ENCODE measurements at regions not wholly inside any gene's neighbourhood (a gene's known extent, or its start where the extent isn't known, plus 50 kb on each side); places are given as distances from the start of the nearest gene placed in this dataset.

DNA sequence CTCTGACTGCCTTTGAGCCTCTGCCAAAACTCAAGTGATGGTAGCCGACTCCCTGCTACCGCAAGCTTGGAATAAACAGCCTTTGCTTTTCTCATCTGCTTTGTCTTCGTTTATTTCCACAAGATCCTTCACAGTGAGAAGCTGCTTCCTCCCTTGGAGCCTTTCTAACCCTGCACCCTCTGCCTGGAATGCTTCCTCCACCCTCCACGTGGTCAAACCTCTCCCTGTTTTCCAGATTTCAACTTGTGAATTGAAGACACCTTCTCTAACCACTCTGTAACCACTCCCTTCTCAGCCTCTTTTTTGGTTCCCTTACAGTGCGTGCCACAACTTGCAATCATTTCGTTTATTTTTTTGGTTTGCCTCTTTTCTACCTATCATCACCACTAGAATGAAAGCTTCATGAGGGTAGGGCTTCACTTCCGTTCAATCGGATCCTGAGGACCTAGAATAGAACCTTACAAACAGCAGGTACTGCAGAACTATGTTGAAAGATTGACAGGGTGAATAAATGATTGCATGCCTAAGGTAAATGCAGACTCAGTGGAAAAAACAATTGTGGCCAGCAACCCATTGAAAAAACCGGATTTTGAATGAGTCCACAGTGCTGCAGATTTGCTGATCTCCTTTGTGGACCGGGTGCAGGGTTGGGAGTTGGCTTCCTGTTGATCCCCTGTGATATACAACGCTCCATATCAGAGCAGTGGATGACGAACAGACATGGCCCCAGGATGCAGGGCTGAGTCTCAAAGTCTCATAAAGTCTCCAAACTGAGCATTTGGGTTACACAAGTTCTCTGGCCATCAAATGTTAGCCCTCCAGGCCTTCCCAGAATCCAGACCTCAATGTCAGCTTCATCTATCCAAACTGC is 51.0 kb upstream of the HIVEP1 start:
- 72% methylated on average over 12 of the region's 12 CpGs for WGBS (ENCODE audit: insufficient coverage, low coverage, missing lambda C conversion rate)
- H3K4me2 ChIP-seq (ENCODE audit: insufficient read depth, low read length): no peak overlapping the region
- BruUV-seq (replicated peaks): no TSS peak
- POLR2A ChIA-PET: interaction anchor here (1.2 kb wide), 1 partner anchor 14 kb away, joined by 3 read pairs; no protein-coding TSS in a partner anchor
- no peak overlapping the region for H3K4me3 ChIP-seq
- intact Hi-C loops (cut with micrococcal nuclease) (no loop called here), in situ Hi-C loops (cut with MboI) (no loop called here)
- CTCF ChIA-PET (ENCODE audit: low intra/inter-chr PET ratio): no interaction called here
- H3K36me3 ChIP-seq (ENCODE audit: control insufficient read depth, insufficient read depth, low read length): no peaks in the 10 kb centered on the region
- H2AFZ ChIP-seq (ENCODE audit: low read depth, low read length): peak overlapping the region; percentile 37
- no peak for ATAC-seq
- no peak for FAIRE-seq
- H3K4me1 ChIP-seq (replicated peaks in 1 of 2; ENCODE audit: control insufficient read depth in 2 of 2, insufficient read depth in 2 of 2, low read length in 2 of 2): no peaks in the 10 kb centered on the region; a peak in 3 of 5 replicates
- no peak overlapping the region for H3K9ac ChIP-seq (ENCODE audit: insufficient read depth in 1 of 2, low read depth in 2 of 2, low read length in 2 of 2)
- H4K20me1 ChIP-seq (replicated peaks; ENCODE audit: control insufficient read depth, insufficient read depth, low read length): no peaks in the 10 kb centered on the region
- DNase-seq (ENCODE audit: extremely low read depth in 1 of 4, low spot score in 3 of 4): no peak
- H3K9me3 ChIP-seq (replicated peaks; ENCODE audit: control insufficient read depth, insufficient read depth, low read depth, low read length): no peaks in the 10 kb centered on the region; the same call in 1 of the 2 replicates
- H3K9me1 ChIP-seq (ENCODE audit: control insufficient read depth, insufficient read depth, low read length): no peaks in the 10 kb centered on the region
- no peaks in the 10 kb centered on the region for H3K27me3 ChIP-seq (ENCODE audit: control insufficient read depth in 2 of 2, insufficient read depth in 2 of 2, low read length in 2 of 2)
- no peak overlapping the region for H3K27ac ChIP-seq (ENCODE audit: extremely low read depth, low read depth, low read length)
- H3K79me2 ChIP-seq (ENCODE audit: control insufficient read depth, insufficient read depth, low read length): no peaks in the 10 kb centered on the region
- TF ChIP-seq FOS (IDR thresholded peaks at IDR 0.05; ENCODE audit: extremely low read depth, insufficient read length) (no peak), TARDBP (IDR thresholded peaks at IDR 0.05) (no peak), TRIM24 (IDR thresholded peaks at IDR 0.05) (peak in 1 of 2 experiments; percentile 59; a peak in 2 of 4 replicates), CBX2 (IDR thresholded peaks at IDR 0.05; ENCODE audit: insufficient read depth, low read length, poor library complexity, severe bottlenecking) (no peak), ZNF830 (CRISPR knock-in tag; IDR thresholded peaks at IDR 0.05) (0 out of 2 replicates have a peak, but pooled peaks have one; percentile 26), ZNF316 (IDR thresholded peaks at IDR 0.05) (peak; percentile 79), PHF21A (IDR thresholded peaks at IDR 0.05; ENCODE audit: borderline replicate concordance, low read depth) (no peak), NR3C1 (CRISPR knock-in tag; IDR thresholded peaks at IDR 0.05) (no peak)
- TF ChIP-seq, protein P1, sequence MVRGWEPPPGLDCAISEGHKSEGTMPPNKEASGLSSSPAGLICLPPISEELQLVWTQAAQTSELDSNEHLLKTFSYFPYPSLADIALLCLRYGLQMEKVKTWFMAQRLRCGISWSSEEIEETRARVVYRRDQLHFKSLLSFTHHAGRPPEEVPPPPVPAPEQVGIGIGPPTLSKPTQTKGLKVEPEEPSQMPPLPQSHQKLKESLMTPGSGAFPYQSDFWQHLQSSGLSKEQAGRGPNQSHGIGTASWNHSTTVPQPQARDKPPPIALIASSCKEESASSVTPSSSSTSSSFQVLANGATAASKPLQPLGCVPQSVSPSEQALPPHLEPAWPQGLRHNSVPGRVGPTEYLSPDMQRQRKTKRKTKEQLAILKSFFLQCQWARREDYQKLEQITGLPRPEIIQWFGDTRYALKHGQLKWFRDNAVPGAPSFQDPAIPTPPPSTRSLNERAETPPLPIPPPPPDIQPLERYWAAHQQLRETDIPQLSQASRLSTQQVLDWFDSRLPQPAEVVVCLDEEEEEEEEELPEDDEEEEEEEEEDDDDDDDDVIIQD (CRISPR knock-in tag; IDR thresholded peaks at IDR 0.05): no peak
- TF ChIP-seq, protein P2, sequence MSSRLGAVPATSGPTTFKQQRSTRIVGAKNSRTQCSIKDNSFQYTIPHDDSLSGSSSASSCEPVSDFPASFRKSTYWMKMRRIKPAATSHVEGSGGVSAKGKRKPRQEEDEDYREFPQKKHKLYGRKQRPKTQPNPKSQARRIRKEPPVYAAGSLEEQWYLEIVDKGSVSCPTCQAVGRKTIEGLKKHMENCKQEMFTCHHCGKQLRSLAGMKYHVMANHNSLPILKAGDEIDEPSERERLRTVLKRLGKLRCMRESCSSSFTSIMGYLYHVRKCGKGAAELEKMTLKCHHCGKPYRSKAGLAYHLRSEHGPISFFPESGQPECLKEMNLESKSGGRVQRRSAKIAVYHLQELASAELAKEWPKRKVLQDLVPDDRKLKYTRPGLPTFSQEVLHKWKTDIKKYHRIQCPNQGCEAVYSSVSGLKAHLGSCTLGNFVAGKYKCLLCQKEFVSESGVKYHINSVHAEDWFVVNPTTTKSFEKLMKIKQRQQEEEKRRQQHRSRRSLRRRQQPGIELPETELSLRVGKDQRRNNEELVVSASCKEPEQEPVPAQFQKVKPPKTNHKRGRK (tag; IDR thresholded peaks at IDR 0.05): no peak
- TF ChIP-seq, protein P3, sequence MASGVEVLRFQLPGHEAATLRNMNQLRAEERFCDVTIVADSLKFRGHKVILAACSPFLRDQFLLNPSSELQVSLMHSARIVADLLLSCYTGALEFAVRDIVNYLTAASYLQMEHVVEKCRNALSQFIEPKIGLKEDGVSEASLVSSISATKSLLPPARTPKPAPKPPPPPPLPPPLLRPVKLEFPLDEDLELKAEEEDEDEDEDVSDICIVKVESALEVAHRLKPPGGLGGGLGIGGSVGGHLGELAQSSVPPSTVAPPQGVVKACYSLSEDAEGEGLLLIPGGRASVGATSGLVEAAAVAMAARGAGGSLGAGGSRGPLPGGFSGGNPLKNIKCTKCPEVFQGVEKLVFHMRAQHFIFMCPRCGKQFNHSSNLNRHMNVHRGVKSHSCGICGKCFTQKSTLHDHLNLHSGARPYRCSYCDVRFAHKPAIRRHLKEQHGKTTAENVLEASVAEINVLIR (CRISPR knock-in tag; IDR thresholded peaks at IDR 0.05): no peak
- TF ChIP-seq, protein P4, sequence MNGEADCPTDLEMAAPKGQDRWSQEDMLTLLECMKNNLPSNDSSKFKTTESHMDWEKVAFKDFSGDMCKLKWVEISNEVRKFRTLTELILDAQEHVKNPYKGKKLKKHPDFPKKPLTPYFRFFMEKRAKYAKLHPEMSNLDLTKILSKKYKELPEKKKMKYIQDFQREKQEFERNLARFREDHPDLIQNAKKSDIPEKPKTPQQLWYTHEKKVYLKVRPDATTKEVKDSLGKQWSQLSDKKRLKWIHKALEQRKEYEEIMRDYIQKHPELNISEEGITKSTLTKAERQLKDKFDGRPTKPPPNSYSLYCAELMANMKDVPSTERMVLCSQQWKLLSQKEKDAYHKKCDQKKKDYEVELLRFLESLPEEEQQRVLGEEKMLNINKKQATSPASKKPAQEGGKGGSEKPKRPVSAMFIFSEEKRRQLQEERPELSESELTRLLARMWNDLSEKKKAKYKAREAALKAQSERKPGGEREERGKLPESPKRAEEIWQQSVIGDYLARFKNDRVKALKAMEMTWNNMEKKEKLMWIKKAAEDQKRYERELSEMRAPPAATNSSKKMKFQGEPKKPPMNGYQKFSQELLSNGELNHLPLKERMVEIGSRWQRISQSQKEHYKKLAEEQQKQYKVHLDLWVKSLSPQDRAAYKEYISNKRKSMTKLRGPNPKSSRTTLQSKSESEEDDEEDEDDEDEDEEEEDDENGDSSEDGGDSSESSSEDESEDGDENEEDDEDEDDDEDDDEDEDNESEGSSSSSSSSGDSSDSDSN (IDR thresholded peaks at IDR 0.05; ENCODE audit: borderline replicate concordance in 1 of 2, low read depth in 2 of 2, low read length in 2 of 2): no peak
- TF ChIP-seq, protein P5, sequence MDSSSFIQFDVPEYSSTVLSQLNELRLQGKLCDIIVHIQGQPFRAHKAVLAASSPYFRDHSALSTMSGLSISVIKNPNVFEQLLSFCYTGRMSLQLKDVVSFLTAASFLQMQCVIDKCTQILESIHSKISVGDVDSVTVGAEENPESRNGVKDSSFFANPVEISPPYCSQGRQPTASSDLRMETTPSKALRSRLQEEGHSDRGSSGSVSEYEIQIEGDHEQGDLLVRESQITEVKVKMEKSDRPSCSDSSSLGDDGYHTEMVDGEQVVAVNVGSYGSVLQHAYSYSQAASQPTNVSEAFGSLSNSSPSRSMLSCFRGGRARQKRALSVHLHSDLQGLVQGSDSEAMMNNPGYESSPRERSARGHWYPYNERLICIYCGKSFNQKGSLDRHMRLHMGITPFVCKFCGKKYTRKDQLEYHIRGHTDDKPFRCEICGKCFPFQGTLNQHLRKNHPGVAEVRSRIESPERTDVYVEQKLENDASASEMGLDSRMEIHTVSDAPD (CRISPR knock-in tag; IDR thresholded peaks at IDR 0.05): no peak

Measured in K562 (cell line).